ENCODE measurements at regions not wholly inside any gene's neighbourhood (a gene's known extent, or its start where the extent isn't known, plus 50 kb on each side); places are given as distances from the start of the nearest gene placed in this dataset.

GRCh38 chr3:96267577-96267976 is 546.8 kb upstream of the EPHA6 start:
- TF ChIP-seq CTCF (IDR thresholded peaks at IDR 0.05): no peak
- no peak for TF ChIP-seq POLR2A (IDR thresholded peaks at IDR 0.05)

Data from body of pancreas (tissue), 4 donors.